ENCODE measurements at regions not wholly inside any gene's neighbourhood (a gene's known extent, or its start where the extent isn't known, plus 50 kb on each side); places are given as distances from the start of the nearest gene placed in this dataset.

DNA sequence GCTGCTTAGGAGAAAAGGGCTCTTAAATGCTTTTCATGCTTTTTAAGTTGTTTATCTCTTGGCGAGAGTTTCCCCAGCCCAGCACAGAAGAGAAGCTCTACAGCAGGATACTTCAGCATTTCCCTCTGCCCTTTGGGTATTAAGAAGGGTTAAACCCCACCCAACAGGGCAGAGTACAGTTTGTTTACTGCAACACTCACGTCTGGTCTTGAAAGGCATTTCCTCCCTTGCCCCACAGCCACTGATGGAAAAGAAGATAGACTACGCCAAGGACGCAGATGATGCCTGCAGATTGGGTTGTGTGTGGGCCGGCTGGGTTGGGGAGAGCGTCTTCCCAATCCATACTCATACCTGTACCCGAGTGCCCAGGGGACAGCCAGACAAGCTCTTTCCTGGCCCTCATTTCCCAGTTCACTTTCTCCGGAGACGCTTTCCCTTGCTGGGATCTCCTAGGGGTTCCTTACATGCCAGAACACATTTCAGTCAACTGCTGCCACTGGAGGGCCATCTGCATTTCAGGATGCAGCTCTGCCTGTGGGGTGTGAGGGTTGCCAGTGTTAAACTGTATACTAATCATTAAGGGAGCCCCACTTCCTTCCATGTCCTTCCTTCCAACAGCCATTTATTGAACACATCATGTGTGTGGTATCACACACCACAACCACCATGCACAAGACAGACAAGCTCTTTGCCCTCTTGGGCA lies 96.5 kb upstream of the DHX15 start:
- Histone ChIP-seq H3K27me3 (no peaks in the 10 kb centered on the region), H3K9me3 (no peaks in the 10 kb centered on the region), H3K4me3 (no peak overlapping the region), H3K36me3 (no peaks in the 10 kb centered on the region), H3K4me1 (no peaks in the 10 kb centered on the region), H3K27ac (no peak overlapping the region)
- no peak for ATAC-seq
- WGBS, 2 donors (ENCODE audit: low coverage in 1 of 2) = 73 to 90% methylated on average over 2 to 9 of the region's 9 CpGs
- TF ChIP-seq POLR2AphosphoS5 (IDR thresholded peaks at IDR 0.05) (no peak), EP300 (IDR thresholded peaks at IDR 0.05) (no peak), POLR2A (IDR thresholded peaks at IDR 0.05) (no peak)
- TF ChIP-seq, protein P1, sequence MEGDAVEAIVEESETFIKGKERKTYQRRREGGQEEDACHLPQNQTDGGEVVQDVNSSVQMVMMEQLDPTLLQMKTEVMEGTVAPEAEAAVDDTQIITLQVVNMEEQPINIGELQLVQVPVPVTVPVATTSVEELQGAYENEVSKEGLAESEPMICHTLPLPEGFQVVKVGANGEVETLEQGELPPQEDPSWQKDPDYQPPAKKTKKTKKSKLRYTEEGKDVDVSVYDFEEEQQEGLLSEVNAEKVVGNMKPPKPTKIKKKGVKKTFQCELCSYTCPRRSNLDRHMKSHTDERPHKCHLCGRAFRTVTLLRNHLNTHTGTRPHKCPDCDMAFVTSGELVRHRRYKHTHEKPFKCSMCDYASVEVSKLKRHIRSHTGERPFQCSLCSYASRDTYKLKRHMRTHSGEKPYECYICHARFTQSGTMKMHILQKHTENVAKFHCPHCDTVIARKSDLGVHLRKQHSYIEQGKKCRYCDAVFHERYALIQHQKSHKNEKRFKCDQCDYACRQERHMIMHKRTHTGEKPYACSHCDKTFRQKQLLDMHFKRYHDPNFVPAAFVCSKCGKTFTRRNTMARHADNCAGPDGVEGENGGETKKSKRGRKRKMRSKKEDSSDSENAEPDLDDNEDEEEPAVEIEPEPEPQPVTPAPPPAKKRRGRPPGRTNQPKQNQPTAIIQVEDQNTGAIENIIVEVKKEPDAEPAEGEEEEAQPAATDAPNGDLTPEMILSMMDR (IDR thresholded peaks at IDR 0.05) = no peak

DNA sequence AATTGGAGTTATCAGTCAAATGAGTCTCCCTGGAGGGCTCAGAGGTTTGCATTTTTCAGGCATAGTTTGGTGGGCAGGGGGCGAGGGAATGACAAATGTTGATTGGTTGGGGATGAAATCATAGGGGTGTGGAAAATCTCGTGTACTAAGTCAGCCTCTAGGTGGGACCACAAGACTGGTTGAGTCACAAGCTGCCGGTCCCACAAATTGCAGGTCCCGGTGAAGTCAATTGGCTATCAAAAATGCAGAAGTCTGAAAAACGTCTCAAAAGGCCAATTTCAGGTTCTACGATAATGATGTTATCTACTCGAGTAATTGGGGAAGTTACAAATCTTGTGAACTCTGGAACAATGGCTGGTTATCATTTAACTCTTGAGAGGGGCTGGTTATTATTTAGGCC lies 98.8 kb upstream of the DHX15 start:
- Histone ChIP-seq H3K36me3 (no peaks in the 10 kb centered on the region), H3K4me1 (peaks cover 0 to 5% (median 0%) of the 10 kb centered on the region in 3 donors), H3K9me3 (no peaks in the 10 kb centered on the region), H3K27me3 (no peaks in the 10 kb centered on the region), H3K4me3 (no peak overlapping the region), H3K27ac (no peak overlapping the region)
- no peak for ATAC-seq
- TF ChIP-seq POLR2AphosphoS5 (IDR thresholded peaks at IDR 0.05) = no peak
- TF ChIP-seq POLR2A (IDR thresholded peaks at IDR 0.05) = no peak
- TF ChIP-seq, protein P1 (IDR thresholded peaks at IDR 0.05) = peak in 3 of 4 experiments; percentile 32 to 45 (median 33)
- TF ChIP-seq EP300 (IDR thresholded peaks at IDR 0.05) = no peak
- WGBS, 2 donors (ENCODE audit: low coverage in 1 of 2) = 55 to 70% methylated on average over 7 of the region's 7 CpGs

DNA sequence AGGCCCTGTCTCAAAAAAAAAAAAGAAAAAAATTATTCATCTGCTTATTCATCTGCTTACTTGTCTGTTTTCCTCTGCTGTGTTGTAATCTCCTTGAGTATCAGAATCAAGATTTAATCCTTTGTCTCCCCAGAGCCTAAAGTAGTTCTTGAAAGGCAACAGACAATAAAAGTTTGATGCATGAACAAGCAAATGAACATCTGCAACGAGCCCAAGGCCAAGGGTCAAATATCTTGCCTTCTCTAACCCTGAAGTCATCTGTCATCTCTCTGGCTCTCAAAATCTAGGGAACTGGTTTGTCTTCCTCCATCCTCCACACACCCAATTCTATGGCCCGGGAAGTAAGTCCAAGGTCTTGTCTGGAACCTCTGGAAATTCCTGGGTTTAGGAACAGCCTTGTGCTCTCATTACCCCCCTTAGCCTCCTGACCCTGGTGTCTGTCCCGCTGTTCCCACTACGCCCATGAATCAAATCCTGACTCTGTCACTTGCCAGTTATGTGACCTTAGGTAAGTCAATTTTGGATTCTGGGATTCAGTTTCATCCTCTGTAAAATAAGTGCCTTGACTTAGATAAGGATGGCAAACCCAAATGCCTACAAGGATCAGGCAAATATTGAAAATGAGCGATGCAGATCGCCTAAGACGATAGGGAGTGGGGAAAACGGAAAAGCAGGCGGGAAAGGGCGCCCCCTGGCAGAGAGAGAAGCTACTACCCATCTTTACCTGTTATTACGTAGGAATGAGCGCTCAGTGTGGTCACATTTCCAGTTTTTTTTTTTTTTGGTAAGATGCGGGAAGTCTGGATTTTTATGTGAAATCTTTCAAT lies 102.7 kb upstream of the DHX15 start:
- H3K27ac ChIP-seq = peak overlapping the region in 2 of 4 donors; percentile 21 to 56

DNA sequence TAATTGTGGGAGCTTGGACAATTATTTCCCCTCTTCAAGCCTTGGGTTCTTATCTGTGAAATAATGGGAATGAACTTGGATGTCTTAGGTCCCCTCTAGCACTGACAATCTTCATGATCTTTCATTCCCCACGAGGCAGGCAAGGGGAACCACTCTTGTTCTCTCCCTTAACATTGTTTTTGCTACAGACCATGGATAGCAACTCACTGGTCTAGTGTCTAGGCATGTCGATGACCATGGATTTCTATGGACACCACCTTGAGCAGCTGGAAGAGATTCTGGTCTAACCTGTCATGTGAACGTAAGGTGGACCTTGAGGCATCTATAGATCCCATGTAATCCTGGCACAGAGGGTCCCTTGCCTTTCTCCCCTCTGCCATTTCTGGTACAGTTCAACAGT lies 104.1 kb upstream of the DHX15 start:
- 85 to 86% methylated on average over 1 to 2 of the region's 3 CpGs for WGBS, 2 donors (ENCODE audit: low coverage in 1 of 2)
- Histone ChIP-seq H3K4me3 (no peak overlapping the region), H3K27ac (no peak overlapping the region), H3K4me1 (peaks cover 0 to 18% (median 0%) of the 10 kb centered on the region in 3 donors), H3K9me3 (peaks cover 0 to 5% (median 0%) of the 10 kb centered on the region in 3 donors), H3K27me3 (no peaks in the 10 kb centered on the region), H3K36me3 (no peaks in the 10 kb centered on the region)
- TF ChIP-seq, protein P1 (IDR thresholded peaks at IDR 0.05) = no peak
- no peak for TF ChIP-seq POLR2A (IDR thresholded peaks at IDR 0.05)
- TF ChIP-seq POLR2AphosphoS5 (IDR thresholded peaks at IDR 0.05) = no peak
- no peak for TF ChIP-seq EP300 (IDR thresholded peaks at IDR 0.05)
- ATAC-seq = no peak

More for the DNA sequence above, 102.7 kb upstream of the DHX15 start:
- Histone ChIP-seq H3K36me3 (no peaks in the 10 kb centered on the region), H3K27me3 (no peaks in the 10 kb centered on the region), H3K4me3 (no peak overlapping the region), H3K9me3 (no peaks in the 10 kb centered on the region), H3K4me1 (peaks cover 0 to 18% (median 0%) of the 10 kb centered on the region in 3 donors)
- peak; percentile 9 for TF ChIP-seq POLR2AphosphoS5 (IDR thresholded peaks at IDR 0.05)
- no peak for TF ChIP-seq POLR2A (IDR thresholded peaks at IDR 0.05)
- TF ChIP-seq, protein P1 (IDR thresholded peaks at IDR 0.05) = peak in 1 of 4 experiments; percentile 37
- no peak for TF ChIP-seq EP300 (IDR thresholded peaks at IDR 0.05)
- ATAC-seq = peak; percentile 38
- 43 to 59% methylated on average over 12 of the region's 13 CpGs for WGBS, 2 donors (ENCODE audit: low coverage in 1 of 2)

Data from gastroesophageal sphincter (tissue), 4 donors.